Effector memory CD4-positive, alpha-beta T cell (primary cell): ENCODE measurements at regions not wholly inside any gene's neighbourhood (a gene's known extent, or its start where the extent isn't known, plus 50 kb on each side); places are given as distances from the start of the nearest gene placed in this dataset.
"Not testable (repeated sequence)": the region's sequence is repeated elsewhere in the genome, so short reads cannot be mapped to it uniquely, and the experiment has no call there.

Source experiments
- DNase-seq, 3 donors: peaks; one replicate each; pipeline ENCODE4 v3.0.0-alpha.2; 2020
- H3K27ac ChIP-seq: 2 replicates; pipeline ENCODE4 v1.7.0; 2013; ENCODE audit warnings: mild to moderate bottlenecking, low read length, moderate library complexity; ENCODE audit not compliant: insufficient read depth, poor library complexity, severe bottlenecking
- H3K27me3 ChIP-seq: replicated peaks from 2 replicates; pipeline ENCODE4 v1.7.0; 2013; ENCODE audit warnings: mild to moderate bottlenecking, low read length; ENCODE audit not compliant: insufficient read depth, control insufficient read depth, poor library complexity, severe bottlenecking
- H3K36me3 ChIP-seq: 2 replicates; pipeline ENCODE4 v1.7.0; 2013; ENCODE audit warnings: mild to moderate bottlenecking, low read length, moderate library complexity; ENCODE audit not compliant: control insufficient read depth, insufficient read depth
- H3K4me1 ChIP-seq: 2 replicates; pipeline ENCODE4 v1.7.0; 2013; ENCODE audit warnings: low read length, mild to moderate bottlenecking; ENCODE audit not compliant: control insufficient read depth, insufficient read depth, poor library complexity, severe bottlenecking
- H3K4me3 ChIP-seq: 2 replicates; pipeline ENCODE4 v1.7.0; 2013; ENCODE audit warnings: low read length, low read depth, mild to moderate bottlenecking; ENCODE audit not compliant: insufficient read depth, poor library complexity, severe bottlenecking
- H3K9me3 ChIP-seq: 2 replicates; pipeline ENCODE4 v1.7.0; 2013; ENCODE audit warnings: mild to moderate bottlenecking, low read length, moderate library complexity; ENCODE audit not compliant: control insufficient read depth

- DNase-seq: no peak
These were observed 105.8 kb upstream of the RAB4A start for GRCh38 chr1:229164836-229165735.

GRCh38 chr1:229167318-229167717 lies 103.6 kb upstream of the RAB4A start:
- no peaks in the 10 kb centered on the region for H3K36me3 ChIP-seq
- H3K4me3 ChIP-seq: no peak overlapping the region
- no peak for DNase-seq
- no peak overlapping the region for H3K27ac ChIP-seq
- no peaks in the 10 kb centered on the region for H3K4me1 ChIP-seq
- no peaks in the 10 kb centered on the region for H3K27me3 ChIP-seq
- no peaks in the 10 kb centered on the region for H3K9me3 ChIP-seq

More at GRCh38 chr1:229164836-229165735, 105.8 kb upstream of the RAB4A start:
- Histone ChIP-seq H3K27me3 (no peaks in the 10 kb centered on the region), H3K27ac (no peak overlapping the region), H3K4me1 (no peaks in the 10 kb centered on the region), H3K9me3 (no peaks in the 10 kb centered on the region), H3K36me3 (no peaks in the 10 kb centered on the region), H3K4me3 (no peak overlapping the region)

DNA sequence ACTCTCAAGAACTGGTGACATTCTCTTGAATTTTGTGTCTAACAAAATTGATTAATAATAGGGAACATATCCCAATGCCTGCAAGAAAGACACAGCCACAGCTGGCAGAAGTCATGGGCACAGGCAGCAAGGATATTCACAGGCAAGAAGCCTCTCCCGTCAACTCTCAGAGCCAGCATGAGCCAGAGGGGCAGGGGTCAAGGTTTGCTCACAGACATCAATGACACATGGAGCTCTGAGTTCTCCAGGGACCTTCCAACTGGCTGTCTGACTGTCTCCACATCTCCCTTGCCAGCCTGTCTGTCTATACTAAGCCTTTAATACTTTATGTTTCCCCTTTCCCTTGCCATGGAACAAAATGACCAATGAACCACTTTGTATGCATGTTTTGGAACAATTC lies 101.5 kb upstream of the RAB4A start:
- no peak overlapping the region for H3K27ac ChIP-seq
- no peak for DNase-seq
- H3K4me1 ChIP-seq: no peaks in the 10 kb centered on the region
- H3K27me3 ChIP-seq: no peaks in the 10 kb centered on the region
- H3K4me3 ChIP-seq: no peak overlapping the region
- no peaks in the 10 kb centered on the region for H3K36me3 ChIP-seq
- H3K9me3 ChIP-seq: no peaks in the 10 kb centered on the region

- Histone ChIP-seq H3K27me3 (no peaks in the 10 kb centered on the region), H3K36me3 (no peaks in the 10 kb centered on the region), H3K27ac (no peak overlapping the region), H3K4me3 (no peak overlapping the region), H3K4me1 (no peaks in the 10 kb centered on the region), H3K9me3 (no peaks in the 10 kb centered on the region)
- DNase-seq: no peak
These were observed 100.6 kb upstream of the RAB4A start for GRCh38 chr1:229170274-229170673.

GRCh38 chr1:229170778-229171505 lies 100.0 kb upstream of the RAB4A start:
- no peak for DNase-seq
- no peaks in the 10 kb centered on the region for H3K36me3 ChIP-seq
- H3K27ac ChIP-seq: no peak overlapping the region
- no peaks in the 10 kb centered on the region for H3K4me1 ChIP-seq
- no peak overlapping the region for H3K4me3 ChIP-seq
- H3K9me3 ChIP-seq: no peaks in the 10 kb centered on the region
- H3K27me3 ChIP-seq: no peaks in the 10 kb centered on the region

- DNase-seq: no peak
- H3K9me3 ChIP-seq: no peaks in the 10 kb centered on the region
- H3K36me3 ChIP-seq: no peaks in the 10 kb centered on the region
These were observed 99.0 kb upstream of the RAB4A start for GRCh38 chr1:229171934-229172333.

DNA sequence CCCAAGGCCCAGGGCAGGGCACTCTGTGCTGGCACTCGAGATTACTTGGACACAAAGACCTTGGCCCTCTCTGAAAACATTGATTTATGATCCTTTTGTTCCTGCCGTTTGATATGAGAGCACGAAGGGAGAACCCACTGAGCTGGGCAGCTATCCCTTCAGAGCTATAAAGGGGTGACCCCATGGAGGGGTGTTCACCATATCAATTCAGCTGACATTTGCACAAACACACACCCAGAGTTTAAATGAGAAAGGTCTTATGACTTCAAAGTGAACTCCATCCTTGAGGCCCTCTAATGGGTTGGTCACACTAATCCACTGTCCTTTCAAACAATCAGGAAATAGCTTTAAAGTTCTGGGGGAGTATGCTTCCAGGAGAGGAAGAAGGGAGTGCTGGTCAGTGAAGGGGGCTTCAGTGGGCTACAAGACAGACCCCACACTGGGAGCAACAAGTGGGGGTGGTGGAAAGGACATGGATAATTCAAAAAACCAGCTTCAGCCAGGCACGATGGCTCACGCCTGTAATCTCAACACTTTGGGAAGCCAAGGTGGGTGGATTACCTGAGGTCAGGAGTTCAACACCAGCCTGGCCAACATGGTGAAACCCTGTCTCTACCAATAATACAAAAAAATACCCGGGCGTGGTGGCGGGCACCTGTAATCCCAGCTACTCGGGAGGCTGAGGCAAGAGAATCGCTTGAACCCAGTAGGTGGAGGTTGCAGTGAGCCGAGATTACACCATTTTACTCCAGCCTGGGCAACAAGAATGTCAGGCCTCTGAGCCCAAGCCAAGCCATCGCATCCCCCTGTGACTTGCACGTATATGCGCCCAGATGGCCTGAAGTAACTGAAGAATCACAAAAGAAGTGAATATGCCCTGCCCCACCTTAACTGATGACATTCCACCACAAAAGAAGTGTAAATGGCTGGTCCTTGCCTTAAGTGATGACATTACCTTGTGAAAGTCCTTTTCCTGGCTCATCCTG lies 97.1 kb upstream of the RAB4A start:
- not testable (repeated sequence) for H3K27me3 ChIP-seq, H3K4me3 ChIP-seq, H3K36me3 ChIP-seq, DNase-seq, H3K9me3 ChIP-seq, H3K4me1 ChIP-seq, H3K27ac ChIP-seq

More at GRCh38 chr1:229171934-229172333, 99.0 kb upstream of the RAB4A start:
- Histone ChIP-seq H3K27ac (no peak overlapping the region), H3K4me3 (no peak overlapping the region), H3K4me1 (no peaks in the 10 kb centered on the region), H3K27me3 (no peaks in the 10 kb centered on the region)

GRCh38 chr1:229175297-229175696 lies 95.6 kb upstream of the RAB4A start:
- H3K4me3 ChIP-seq, H3K27me3 ChIP-seq, H3K36me3 ChIP-seq, H3K4me1 ChIP-seq, H3K9me3 ChIP-seq, DNase-seq, H3K27ac ChIP-seq: not testable (repeated sequence)

DNA sequence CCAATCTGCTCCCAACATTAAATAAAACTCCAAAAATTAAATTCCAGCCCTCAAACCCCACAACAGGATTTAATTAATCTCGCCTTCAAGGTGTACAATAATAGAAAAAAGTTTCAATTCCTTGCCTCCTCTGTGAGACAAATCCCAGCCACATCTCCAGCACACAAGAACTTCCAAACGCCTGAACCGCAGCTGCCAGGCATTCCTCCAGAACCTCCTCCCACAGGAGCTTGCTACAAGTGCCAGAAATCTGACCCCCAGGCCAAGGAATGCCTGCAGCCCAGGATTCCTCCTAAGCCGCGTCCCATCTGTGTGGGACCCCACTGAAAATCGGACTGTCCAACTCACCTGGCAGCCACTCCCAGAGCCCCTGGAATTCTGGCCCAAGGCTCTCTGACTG lies 94.5 kb upstream of the RAB4A start:
- H3K36me3 ChIP-seq, H3K4me3 ChIP-seq, H3K9me3 ChIP-seq, H3K27ac ChIP-seq, H3K4me1 ChIP-seq, DNase-seq, H3K27me3 ChIP-seq: not testable (repeated sequence)
